Activated CD4-positive, alpha-beta T cell treated with anti-CD3 and anti-CD28 coated beads, Interleukin-2, amount 10 ng/mL, durations not matched to agents 24 days and 14 days (primary cell): ENCODE measurements at regions not wholly inside any gene's neighbourhood (a gene's known extent, or its start where the extent isn't known, plus 50 kb on each side); places are given as distances from the start of the nearest gene placed in this dataset.

ENCODE experiments used
- DNase-seq: peaks from one replicate; pipeline ENCODE4 v3.0.0; 2022
- H3K27ac Mint-ChIP-seq: one replicate; pipeline ENCODE4 v1.8.0; 2022; ENCODE audit warnings: mild to moderate bottlenecking, mixed read lengths
- H3K27me3 Mint-ChIP-seq: one replicate; pipeline ENCODE4 v1.8.0; 2022; ENCODE audit warnings: mixed read lengths
- H3K36me3 Mint-ChIP-seq: one replicate; pipeline ENCODE4 v1.8.0; 2022; ENCODE audit warnings: low read depth, mild to moderate bottlenecking, mixed read lengths
- H3K4me1 Mint-ChIP-seq: one replicate; pipeline ENCODE4 v1.8.0; 2021; ENCODE audit warnings: mixed read lengths
- H3K4me3 Mint-ChIP-seq: one replicate; pipeline ENCODE4 v1.8.0; 2022; ENCODE audit warnings: mild to moderate bottlenecking, moderate library complexity, mixed read lengths
- H3K9me3 Mint-ChIP-seq: one replicate; pipeline ENCODE4 v1.8.0; 2021; ENCODE audit warnings: mixed read lengths
- intact Hi-C: fragments of 100-400 bp; cut with micrococcal nuclease; formaldehyde crosslinking; loops from one replicate; pipeline ENCODE4 v1.15.1; 2023

- Mint-ChIP-seq H3K27me3 (peaks cover 14% of the 10 kb centered on the region), H3K4me1 (no peaks in the 10 kb centered on the region), H3K36me3 (no peaks in the 10 kb centered on the region), H3K4me3 (no peak overlapping the region), H3K27ac (no peak overlapping the region), H3K9me3 (peaks cover 26% of the 10 kb centered on the region)
- no peak for DNase-seq
- intact Hi-C loops, result no loop called here
Observed at GRCh38 chr16:79728923-79729240, 128.3 kb upstream of the MAF start.

GRCh38 chr16:79728048-79728922 is 127.7 kb upstream of the MAF start:
- DNase-seq, result no peak
- Mint-ChIP-seq H3K4me3 (no peak overlapping the region), H3K4me1 (no peaks in the 10 kb centered on the region), H3K27ac (no peak overlapping the region), H3K27me3 (peaks cover 12% of the 10 kb centered on the region), H3K36me3 (peaks cover 1% of the 10 kb centered on the region), H3K9me3 (peaks cover 26% of the 10 kb centered on the region)
- intact Hi-C loops, result no loop called here

GRCh38 chr16:79726902-79727301 is 126.4 kb upstream of the MAF start:
- no peak overlapping the region for H3K4me3 Mint-ChIP-seq
- DNase-seq, result no peak
- intact Hi-C loops, result no loop called here
- peaks cover 32% of the 10 kb centered on the region for H3K9me3 Mint-ChIP-seq
- H3K27me3 Mint-ChIP-seq, result peaks cover 12% of the 10 kb centered on the region
- H3K27ac Mint-ChIP-seq, result no peak overlapping the region
- H3K36me3 Mint-ChIP-seq, result peaks cover 1% of the 10 kb centered on the region
- no peaks in the 10 kb centered on the region for H3K4me1 Mint-ChIP-seq

GRCh38 chr16:79725051-79725450 is 124.5 kb upstream of the MAF start:
- no peak overlapping the region for H3K27ac Mint-ChIP-seq
- H3K9me3 Mint-ChIP-seq, result peaks cover 18% of the 10 kb centered on the region
- DNase-seq, result no peak
- H3K36me3 Mint-ChIP-seq, result peaks cover 1% of the 10 kb centered on the region
- intact Hi-C loops, result no loop called here
- peaks cover 7% of the 10 kb centered on the region for H3K27me3 Mint-ChIP-seq
- no peaks in the 10 kb centered on the region for H3K4me1 Mint-ChIP-seq
- H3K4me3 Mint-ChIP-seq, result no peak overlapping the region

GRCh38 chr16:79723583-79724168 is 123.1 kb upstream of the MAF start:
- H3K4me3 Mint-ChIP-seq, result no peak overlapping the region
- H3K27me3 Mint-ChIP-seq, result peaks cover 3% of the 10 kb centered on the region
- DNase-seq, result no peak
- intact Hi-C loops, result no loop called here
- no peaks in the 10 kb centered on the region for H3K4me1 Mint-ChIP-seq
- peaks cover 14% of the 10 kb centered on the region for H3K9me3 Mint-ChIP-seq
- no peak overlapping the region for H3K27ac Mint-ChIP-seq
- H3K36me3 Mint-ChIP-seq, result peaks cover 1% of the 10 kb centered on the region

- peaks cover 9% of the 10 kb centered on the region for H3K4me1 Mint-ChIP-seq
- no peak overlapping the region for H3K27ac Mint-ChIP-seq
- DNase-seq, result no peak
- peaks cover 6% of the 10 kb centered on the region for H3K9me3 Mint-ChIP-seq
- peaks cover 3% of the 10 kb centered on the region for H3K27me3 Mint-ChIP-seq
- H3K36me3 Mint-ChIP-seq, result peaks cover 1% of the 10 kb centered on the region
- no peak overlapping the region for H3K4me3 Mint-ChIP-seq
- intact Hi-C loops, result no loop called here
Observed at GRCh38 chr16:79721270-79721669, 120.7 kb upstream of the MAF start.

GRCh38 chr16:79717333-79718137 is 117.0 kb upstream of the MAF start:
- peaks cover 1% of the 10 kb centered on the region for H3K36me3 Mint-ChIP-seq
- no peak for DNase-seq
- peaks cover 7% of the 10 kb centered on the region for H3K9me3 Mint-ChIP-seq
- no peak overlapping the region for H3K4me3 Mint-ChIP-seq
- peaks cover 17% of the 10 kb centered on the region for H3K4me1 Mint-ChIP-seq
- H3K27me3 Mint-ChIP-seq, result peaks cover 5% of the 10 kb centered on the region
- intact Hi-C loops, result loop anchor here (5.0 kb wide), 2 partner anchors 35 to 100 kb away; no protein-coding TSS in a partner anchor
- H3K27ac Mint-ChIP-seq, result no peak overlapping the region

GRCh38 chr16:79716645-79717332 is 116.3 kb upstream of the MAF start:
- no peak overlapping the region for H3K4me3 Mint-ChIP-seq
- DNase-seq, result no peak
- H3K36me3 Mint-ChIP-seq, result peaks cover 2% of the 10 kb centered on the region
- peaks cover 17% of the 10 kb centered on the region for H3K4me1 Mint-ChIP-seq
- peaks cover 5% of the 10 kb centered on the region for H3K27me3 Mint-ChIP-seq
- peak overlapping the region; percentile 19 for H3K27ac Mint-ChIP-seq
- intact Hi-C loops, result loop anchor here (5.0 kb wide), 2 partner anchors 36 to 99 kb away; no protein-coding TSS in a partner anchor
- peaks cover 4% of the 10 kb centered on the region for H3K9me3 Mint-ChIP-seq

GRCh38 chr16:79715061-79715460 is 114.5 kb upstream of the MAF start:
- no peak for DNase-seq
- Mint-ChIP-seq H3K27ac (no peak overlapping the region), H3K36me3 (peaks cover 2% of the 10 kb centered on the region), H3K4me1 (peaks cover 17% of the 10 kb centered on the region), H3K9me3 (peaks cover 4% of the 10 kb centered on the region), H3K27me3 (peaks cover 2% of the 10 kb centered on the region), H3K4me3 (peak overlapping the region; percentile 19)
- intact Hi-C loops, result loop anchor here (5.0 kb wide), 2 partner anchors 37 to 98 kb away; no protein-coding TSS in a partner anchor

GRCh38 chr16:79714440-79714839 is 113.9 kb upstream of the MAF start:
- Mint-ChIP-seq H3K4me3 (no peak overlapping the region), H3K27me3 (peaks cover 2% of the 10 kb centered on the region), H3K9me3 (peaks cover 4% of the 10 kb centered on the region), H3K27ac (no peak overlapping the region), H3K4me1 (peaks cover 17% of the 10 kb centered on the region), H3K36me3 (peaks cover 2% of the 10 kb centered on the region)
- intact Hi-C loops, result loop anchor here (5.0 kb wide), 1 partner anchor 107 kb away; no protein-coding TSS in a partner anchor
- no peak for DNase-seq

GRCh38 chr16:79713609-79714309 is 113.2 kb upstream of the MAF start:
- Mint-ChIP-seq H3K4me3 (peak overlapping the region; percentile 10), H3K27ac (peak overlapping the region; percentile 68)
- intact Hi-C loops, result loop anchor here (5.0 kb wide), 1 partner anchor 106 kb away; no protein-coding TSS in a partner anchor

GRCh38 chr16:79712276-79712675 is 111.7 kb upstream of the MAF start:
- peaks cover 2% of the 10 kb centered on the region for H3K27me3 Mint-ChIP-seq
- peaks cover 4% of the 10 kb centered on the region for H3K9me3 Mint-ChIP-seq
- H3K36me3 Mint-ChIP-seq, result peaks cover 2% of the 10 kb centered on the region
- intact Hi-C loops, result loop anchor here (5.0 kb wide), 1 partner anchor 105 kb away; no protein-coding TSS in a partner anchor
- H3K4me3 Mint-ChIP-seq, result no peak overlapping the region
- H3K27ac Mint-ChIP-seq, result no peak overlapping the region
- H3K4me1 Mint-ChIP-seq, result peaks cover 16% of the 10 kb centered on the region
- no peak for DNase-seq

More at GRCh38 chr16:79713609-79714309, 113.2 kb upstream of the MAF start:
- H3K9me3 Mint-ChIP-seq, result peaks cover 4% of the 10 kb centered on the region
- peaks cover 2% of the 10 kb centered on the region for H3K27me3 Mint-ChIP-seq
- peaks cover 2% of the 10 kb centered on the region for H3K36me3 Mint-ChIP-seq
- H3K4me1 Mint-ChIP-seq, result peaks cover 17% of the 10 kb centered on the region
- DNase-seq, result no peak

- intact Hi-C loops, result no loop called here
- Mint-ChIP-seq H3K4me3 (no peak overlapping the region), H3K36me3 (peaks cover 2% of the 10 kb centered on the region), H3K27me3 (peaks cover 4% of the 10 kb centered on the region), H3K27ac (no peak overlapping the region), H3K9me3 (peaks cover 7% of the 10 kb centered on the region), H3K4me1 (peaks cover 2% of the 10 kb centered on the region)
- no peak for DNase-seq
Observed at GRCh38 chr16:79707876-79708275, 107.3 kb upstream of the MAF start.
